ENCODE measurements at regions not wholly inside any gene's neighbourhood (a gene's known extent, or its start where the extent isn't known, plus 50 kb on each side); places are given as distances from the start of the nearest gene placed in this dataset.
"Not testable (repeated sequence)": the region's sequence is repeated elsewhere in the genome, so short reads cannot be mapped to it uniquely, and the experiment has no call there.

GRCh38 chr4:131738991-131739390 lies 1410.1 kb upstream of the PCDH10 start:
- not testable (repeated sequence) for DNase-seq

GRCh38 chr4:131741836-131742235 lies 1407.3 kb upstream of the PCDH10 start:
- not testable (repeated sequence) for DNase-seq

GRCh38 chr4:131742536-131743205 lies 1406.4 kb upstream of the PCDH10 start:
- DNase-seq: not testable (repeated sequence)

GRCh38 chr4:131743348-131743747 lies 1405.7 kb upstream of the PCDH10 start:
- DNase-seq: not testable (repeated sequence)

- not testable (repeated sequence) for DNase-seq
These were observed 1401.9 kb upstream of the PCDH10 start for GRCh38 chr4:131747203-131747602.

GRCh38 chr4:131749224-131749623 lies 1399.9 kb upstream of the PCDH10 start:
- not testable (repeated sequence) for DNase-seq

- not testable (repeated sequence) for DNase-seq
These were observed 1399.1 kb upstream of the PCDH10 start for GRCh38 chr4:131750006-131750405.

- DNase-seq: not testable (repeated sequence)
These were observed 1398.6 kb upstream of the PCDH10 start for GRCh38 chr4:131750469-131750868.

- DNase-seq: not testable (repeated sequence)
These were observed 1386.9 kb upstream of the PCDH10 start for GRCh38 chr4:131762234-131762633.

GRCh38 chr4:131764730-131765129 lies 1384.4 kb upstream of the PCDH10 start:
- no peak for DNase-seq

- DNase-seq: not testable (repeated sequence)
These were observed 1374.7 kb upstream of the PCDH10 start for GRCh38 chr4:131774382-131774781.

GRCh38 chr4:131810565-131810964 lies 1338.5 kb upstream of the PCDH10 start:
- not testable (repeated sequence) for DNase-seq

Measured in inflammatory macrophage treated with lipopolysaccharide for 4 hours (primary cell).